GM06990 (cell line): ENCODE measurements at regions not wholly inside any gene's neighbourhood (a gene's known extent, or its start where the extent isn't known, plus 50 kb on each side); places are given as distances from the start of the nearest gene placed in this dataset.

Experiments used
- DNase-seq: peaks from one replicate; pipeline ENCODE4 v3.0.0-alpha.2; 2011; ENCODE audit not compliant: insufficient read length; ENCODE audit errors: extremely low read depth
- H3K27me3 ChIP-seq: replicated peaks from 2 replicates; pipeline ENCODE4 v1.6.0; 2011; ENCODE audit warnings: low read length; ENCODE audit not compliant: control insufficient read depth, insufficient read depth
- H3K36me3 ChIP-seq: 2 replicates; pipeline ENCODE4 v1.5.1; 2011; ENCODE audit warnings: low read length; ENCODE audit not compliant: control insufficient read depth, insufficient read depth
- H3K4me3 ChIP-seq: replicated peaks from 2 replicates; pipeline ENCODE4 v1.5.1; 2011; ENCODE audit warnings: low read depth, mild to moderate bottlenecking, control low read depth, low read length
- TF ChIP-seq, protein P1 (sequence below): IDR thresholded peaks from 2 replicates; pipeline ENCODE4 v1.5.1; 2011; ENCODE audit warnings: low read length, control low read depth, mild to moderate bottlenecking, inconsistent platforms; ENCODE audit not compliant: insufficient read depth, poor library complexity, severe bottlenecking

DNA sequence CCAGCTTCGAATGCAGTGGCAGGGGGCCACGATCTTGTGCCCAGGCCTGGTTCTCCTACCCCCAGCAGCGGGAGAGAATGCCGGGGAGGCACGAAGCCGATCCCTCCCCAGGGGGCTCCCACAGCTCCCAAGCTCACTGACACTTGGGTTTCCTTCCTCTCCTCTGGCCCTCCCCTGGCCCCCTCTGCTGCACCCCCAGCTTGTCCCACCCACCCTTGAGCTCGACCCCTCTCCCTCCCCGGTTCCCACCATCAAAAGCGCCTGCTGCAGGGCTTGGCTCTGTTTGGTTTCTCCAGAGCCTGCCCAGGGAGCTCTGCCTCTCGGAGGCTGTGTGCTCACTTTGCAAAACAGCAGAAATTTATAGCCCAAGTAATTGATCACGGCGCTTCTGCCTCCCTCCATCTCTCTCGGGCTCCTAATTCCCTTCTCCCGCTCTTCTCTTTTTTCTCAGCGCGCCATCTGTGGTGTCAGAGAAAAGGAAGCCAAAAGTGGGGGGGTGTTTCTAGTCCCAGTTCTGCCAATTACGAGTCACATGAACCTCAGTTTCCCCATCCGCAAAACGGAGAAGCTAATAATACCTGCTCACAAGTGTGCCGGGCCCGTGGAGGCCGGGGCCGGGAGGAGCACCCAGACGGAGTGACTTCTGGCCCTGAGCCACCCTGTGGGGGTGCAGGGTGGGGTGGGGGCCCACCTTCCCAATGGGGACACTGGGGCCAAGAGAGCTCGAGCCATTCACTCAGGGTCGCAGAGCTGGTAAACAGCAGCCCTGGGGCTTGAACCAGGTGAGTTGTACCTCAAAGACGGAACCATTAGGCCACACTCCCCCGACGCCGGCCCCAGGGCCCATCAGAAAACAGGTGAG lies 141.2 kb upstream of the IER5L start:
- DNase-seq = no peak
- H3K27me3 ChIP-seq = no peaks in the 10 kb centered on the region
- no peak overlapping the region for H3K4me3 ChIP-seq
- H3K36me3 ChIP-seq = no peaks in the 10 kb centered on the region
- TF ChIP-seq, protein P1, sequence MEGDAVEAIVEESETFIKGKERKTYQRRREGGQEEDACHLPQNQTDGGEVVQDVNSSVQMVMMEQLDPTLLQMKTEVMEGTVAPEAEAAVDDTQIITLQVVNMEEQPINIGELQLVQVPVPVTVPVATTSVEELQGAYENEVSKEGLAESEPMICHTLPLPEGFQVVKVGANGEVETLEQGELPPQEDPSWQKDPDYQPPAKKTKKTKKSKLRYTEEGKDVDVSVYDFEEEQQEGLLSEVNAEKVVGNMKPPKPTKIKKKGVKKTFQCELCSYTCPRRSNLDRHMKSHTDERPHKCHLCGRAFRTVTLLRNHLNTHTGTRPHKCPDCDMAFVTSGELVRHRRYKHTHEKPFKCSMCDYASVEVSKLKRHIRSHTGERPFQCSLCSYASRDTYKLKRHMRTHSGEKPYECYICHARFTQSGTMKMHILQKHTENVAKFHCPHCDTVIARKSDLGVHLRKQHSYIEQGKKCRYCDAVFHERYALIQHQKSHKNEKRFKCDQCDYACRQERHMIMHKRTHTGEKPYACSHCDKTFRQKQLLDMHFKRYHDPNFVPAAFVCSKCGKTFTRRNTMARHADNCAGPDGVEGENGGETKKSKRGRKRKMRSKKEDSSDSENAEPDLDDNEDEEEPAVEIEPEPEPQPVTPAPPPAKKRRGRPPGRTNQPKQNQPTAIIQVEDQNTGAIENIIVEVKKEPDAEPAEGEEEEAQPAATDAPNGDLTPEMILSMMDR = no peak

DNA sequence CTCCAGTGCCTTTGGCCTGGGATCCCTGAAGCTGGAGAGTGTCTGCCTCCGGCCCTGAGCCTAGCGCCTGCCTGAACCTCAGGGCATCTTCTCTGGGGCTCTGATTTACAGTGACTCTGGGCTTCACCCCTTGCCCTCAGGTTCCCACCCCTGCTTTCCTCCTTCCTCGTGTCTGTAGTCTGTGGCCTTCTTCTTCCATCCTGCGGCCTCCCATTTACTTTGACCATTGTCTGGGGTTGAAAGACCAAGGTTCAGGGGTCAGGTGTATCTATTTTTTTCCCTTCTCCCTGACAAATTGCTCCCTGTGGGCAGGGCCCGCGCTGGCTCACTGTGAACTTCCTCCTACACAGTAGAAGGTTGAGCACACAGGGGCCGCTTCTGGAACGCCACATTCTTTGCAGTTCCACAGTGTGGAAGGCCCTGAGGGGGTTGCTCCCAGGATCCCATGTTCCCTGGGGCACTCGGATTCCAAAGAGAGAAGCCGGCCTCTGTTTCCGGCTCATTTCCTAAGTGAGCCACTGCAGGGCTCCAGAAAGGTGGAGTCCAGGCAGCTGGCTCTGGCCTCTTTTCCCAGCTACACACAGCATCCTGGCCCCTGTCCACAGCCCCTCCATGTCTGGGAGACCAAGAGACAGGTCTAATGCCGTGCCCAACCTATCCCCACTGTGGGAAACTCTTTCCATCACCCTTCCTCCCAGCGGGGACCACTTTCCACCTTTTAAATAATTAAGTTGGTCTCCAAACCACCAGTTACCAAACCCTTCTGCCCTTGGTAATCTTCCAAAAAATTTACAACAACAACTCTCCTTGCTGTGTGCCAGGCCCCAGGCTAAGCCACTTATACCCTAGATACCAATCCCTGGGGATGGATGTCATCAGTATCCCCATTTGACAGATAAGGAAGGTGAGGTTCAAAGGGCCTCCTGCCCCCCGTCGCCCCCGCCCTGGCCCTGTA lies 140.3 kb upstream of the IER5L start:
- TF ChIP-seq, protein P1 = no peak

DNA sequence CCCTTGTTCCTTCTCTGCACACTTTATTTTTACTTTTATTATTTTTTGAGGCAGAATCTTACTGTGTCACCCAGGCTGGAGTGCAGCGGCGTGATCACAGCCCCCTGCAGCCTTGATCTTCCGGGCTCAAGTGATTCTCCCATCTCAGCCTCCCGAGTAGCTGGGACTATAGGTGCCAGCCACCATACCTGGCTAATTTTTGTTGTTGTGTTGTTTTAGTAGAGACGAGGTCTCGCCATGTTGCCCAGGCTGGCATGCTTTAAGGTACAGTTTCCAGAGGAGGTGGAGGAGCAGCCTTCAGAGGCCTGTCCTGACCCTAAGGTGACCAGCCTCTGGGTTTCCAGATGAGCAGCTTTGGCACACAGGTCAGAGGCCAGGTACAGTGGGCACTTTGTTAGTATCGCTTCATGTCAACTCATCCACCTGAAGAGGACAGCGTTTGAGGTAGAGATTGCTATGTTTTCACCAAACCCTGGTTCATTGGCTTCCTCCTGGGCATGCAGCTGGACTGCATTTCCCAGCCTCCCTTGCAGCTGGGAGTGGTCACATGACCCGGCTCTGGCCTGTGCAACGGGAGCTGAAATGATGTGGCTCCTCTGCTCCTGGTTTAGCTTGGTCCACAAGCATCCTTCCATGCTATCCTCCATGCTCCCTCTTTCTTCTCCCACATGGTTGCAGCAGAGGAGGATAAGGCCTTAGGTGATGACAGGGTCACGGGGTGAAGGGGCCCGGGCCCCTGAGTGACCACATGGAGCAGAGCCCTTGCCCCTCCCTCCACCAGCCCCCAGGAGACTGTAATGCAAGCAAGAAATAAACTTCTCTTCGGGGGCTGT lies 139.3 kb upstream of the IER5L start:
- H3K4me3 ChIP-seq = no peak overlapping the region
- DNase-seq = no peak
- TF ChIP-seq, protein P1 = no peak
- no peaks in the 10 kb centered on the region for H3K27me3 ChIP-seq
- H3K36me3 ChIP-seq = no peaks in the 10 kb centered on the region

More for the DNA sequence above, 140.3 kb upstream of the IER5L start:
- DNase-seq = no peak
- no peak overlapping the region for H3K4me3 ChIP-seq
- no peaks in the 10 kb centered on the region for H3K36me3 ChIP-seq
- no peaks in the 10 kb centered on the region for H3K27me3 ChIP-seq

DNA sequence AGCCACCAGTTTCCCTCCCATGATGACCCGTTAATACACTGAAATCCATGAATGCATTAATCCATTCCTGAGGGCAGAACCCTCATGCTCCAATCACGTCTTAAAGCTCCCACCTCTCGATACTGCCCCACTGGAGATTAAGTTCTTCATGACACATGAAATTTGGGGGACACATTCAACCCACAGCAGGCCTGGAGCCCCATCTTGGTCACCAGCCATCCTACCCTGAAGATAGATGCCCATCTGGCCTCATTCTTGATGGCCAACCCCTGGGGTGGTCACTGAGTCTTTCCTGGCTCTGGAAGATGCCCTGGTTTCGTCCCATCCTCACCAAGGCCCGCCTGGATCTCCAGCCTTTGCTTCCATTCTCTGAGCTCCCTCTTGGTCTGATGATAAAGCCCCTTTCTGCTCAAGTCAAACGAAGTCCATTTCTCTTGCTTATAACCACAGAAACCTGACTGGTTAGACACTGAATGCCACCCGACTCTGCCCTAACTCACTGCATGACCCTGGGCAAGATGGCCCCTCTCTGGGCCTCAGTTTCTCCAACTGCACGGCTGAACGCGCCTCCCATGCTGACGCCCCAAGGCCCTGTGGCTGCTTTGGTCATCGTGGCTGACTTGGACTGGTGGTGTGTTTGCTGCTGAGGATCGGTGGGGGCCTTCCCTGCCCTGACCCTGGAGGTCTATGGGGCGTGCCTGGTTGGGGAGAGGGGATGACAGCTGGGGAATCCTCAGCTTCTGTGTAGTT lies 138.4 kb upstream of the IER5L start:
- no peaks in the 10 kb centered on the region for H3K36me3 ChIP-seq
- no peaks in the 10 kb centered on the region for H3K27me3 ChIP-seq
- DNase-seq = no peak
- TF ChIP-seq, protein P1 = no peak
- no peak overlapping the region for H3K4me3 ChIP-seq
